Prostate gland (tissue), 2 donors: ENCODE measurements at regions not wholly inside any gene's neighbourhood (a gene's known extent, or its start where the extent isn't known, plus 50 kb on each side); places are given as distances from the start of the nearest gene placed in this dataset.

Source experiments
- POLR2A ChIP-seq: fragments of 450-650 bp; IDR thresholded peaks from one replicate; pipeline ENCODE4 v1.6.1; 2016; ENCODE audit warnings: antibody characterized with exemption, mild to moderate bottlenecking
- POLR2AphosphoS5 ChIP-seq: sonication (generic); formaldehyde crosslinking; IDR thresholded peaks from one replicate; pipeline ENCODE4 v1.6.1; 2017; ENCODE audit warnings: antibody characterized with exemption
- TF ChIP-seq, protein P1 (sequence below), 4 experiments: fragments of 200-600 bp in 2 of 4; fragments of 450-650 bp in 2 of 4; sonication (generic) in 2 of 4; IDR thresholded peaks; 1 replicate in 3 of 4; 2 replicates in 1 of 4; pipeline ENCODE4 v1.5.1; 2016 to 2019; ENCODE audit warnings: antibody characterized with exemption in 4 of 4, mild to moderate bottlenecking in 2 of 4, moderate library complexity in 2 of 4

DNA sequence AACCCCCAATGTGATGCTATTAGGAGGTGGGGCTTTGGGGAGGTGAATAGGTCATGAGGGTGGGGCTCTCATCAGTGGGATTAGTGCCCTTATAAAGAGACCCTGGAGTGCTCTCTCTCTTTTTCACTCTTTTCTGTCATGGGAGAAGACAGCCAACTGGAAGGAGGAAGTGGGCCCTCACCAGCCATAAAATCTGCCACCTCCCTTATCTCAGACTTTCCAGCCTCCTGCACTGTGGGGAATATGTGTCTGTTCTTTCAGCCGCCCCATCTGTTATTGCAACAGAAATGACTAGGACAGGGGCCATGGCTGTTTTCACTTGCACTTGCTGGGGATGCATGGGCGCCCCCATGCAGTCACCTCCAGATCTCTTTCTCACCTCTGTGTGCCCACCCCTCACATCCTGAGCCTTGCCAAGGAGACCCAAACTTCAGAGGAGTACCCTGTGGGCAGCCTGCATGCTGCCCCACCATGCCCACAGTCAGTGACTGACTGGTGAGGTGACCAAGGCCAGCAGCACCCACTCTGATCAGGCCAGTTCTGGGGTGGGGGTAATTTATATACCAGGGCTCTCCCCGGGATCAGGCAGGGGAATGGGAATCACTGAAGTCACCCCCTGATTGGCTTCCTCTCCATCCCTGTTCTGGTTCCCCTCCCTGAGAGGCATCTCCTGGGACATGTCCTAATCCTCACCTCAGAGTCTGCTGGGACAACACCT is 118.4 kb downstream of the ANKRD60 start:
- TF ChIP-seq, protein P1, sequence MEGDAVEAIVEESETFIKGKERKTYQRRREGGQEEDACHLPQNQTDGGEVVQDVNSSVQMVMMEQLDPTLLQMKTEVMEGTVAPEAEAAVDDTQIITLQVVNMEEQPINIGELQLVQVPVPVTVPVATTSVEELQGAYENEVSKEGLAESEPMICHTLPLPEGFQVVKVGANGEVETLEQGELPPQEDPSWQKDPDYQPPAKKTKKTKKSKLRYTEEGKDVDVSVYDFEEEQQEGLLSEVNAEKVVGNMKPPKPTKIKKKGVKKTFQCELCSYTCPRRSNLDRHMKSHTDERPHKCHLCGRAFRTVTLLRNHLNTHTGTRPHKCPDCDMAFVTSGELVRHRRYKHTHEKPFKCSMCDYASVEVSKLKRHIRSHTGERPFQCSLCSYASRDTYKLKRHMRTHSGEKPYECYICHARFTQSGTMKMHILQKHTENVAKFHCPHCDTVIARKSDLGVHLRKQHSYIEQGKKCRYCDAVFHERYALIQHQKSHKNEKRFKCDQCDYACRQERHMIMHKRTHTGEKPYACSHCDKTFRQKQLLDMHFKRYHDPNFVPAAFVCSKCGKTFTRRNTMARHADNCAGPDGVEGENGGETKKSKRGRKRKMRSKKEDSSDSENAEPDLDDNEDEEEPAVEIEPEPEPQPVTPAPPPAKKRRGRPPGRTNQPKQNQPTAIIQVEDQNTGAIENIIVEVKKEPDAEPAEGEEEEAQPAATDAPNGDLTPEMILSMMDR (IDR thresholded peaks at IDR 0.05) = no peak
- TF ChIP-seq POLR2AphosphoS5 (no peak), POLR2A (no peak)
